NCI-H748 (cell line): ENCODE measurements at regions not wholly inside any gene's neighbourhood (a gene's known extent, or its start where the extent isn't known, plus 50 kb on each side); places are given as distances from the start of the nearest gene placed in this dataset.

Experiments used
- DNase-seq: peaks from one replicate; lab custom pipeline; 2025; ENCODE audit not compliant: unreplicated experiment; lab: John Stamatoyannopoulos, UW

DNA sequence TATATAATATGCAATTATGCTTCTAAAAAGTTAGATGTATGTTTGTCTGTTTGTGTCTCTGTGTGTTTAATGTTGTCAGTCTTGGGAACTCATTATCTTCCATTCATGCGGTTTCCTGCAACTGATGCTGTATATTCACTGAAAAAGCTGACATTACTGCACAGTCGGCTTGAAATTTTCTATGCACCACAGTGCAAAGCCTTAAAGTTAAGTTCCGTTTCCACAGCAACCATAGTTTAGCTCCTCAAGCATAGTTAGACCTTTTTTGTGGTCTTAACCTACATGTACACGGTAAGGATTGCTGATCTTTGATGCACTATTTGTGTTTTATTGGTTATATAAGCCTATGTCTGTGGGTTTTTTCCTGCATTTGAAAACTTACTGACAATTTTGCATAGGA lies 309.4 kb downstream of the KCNC2 start:
- DNase-seq, result no peak

DNA sequence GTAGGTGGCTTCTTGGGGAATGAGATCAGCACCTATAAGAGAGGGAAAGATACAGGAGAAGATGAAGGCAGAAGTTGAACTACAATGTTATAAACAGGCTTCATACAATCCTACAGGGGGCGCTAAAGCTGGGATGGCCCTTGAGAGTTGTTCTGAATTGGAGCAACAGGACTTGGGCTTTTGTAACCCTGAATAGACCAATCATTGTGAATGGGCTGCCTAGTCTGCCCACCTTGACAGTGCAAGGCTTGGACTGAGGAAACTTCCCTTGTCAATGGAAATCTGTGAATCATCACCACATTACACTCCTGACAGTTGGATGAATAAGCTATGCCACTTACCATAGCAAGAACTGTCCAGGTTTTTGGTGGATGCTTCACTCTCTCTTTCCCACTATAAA lies 306.1 kb downstream of the KCNC2 start:
- no peak for DNase-seq

DNA sequence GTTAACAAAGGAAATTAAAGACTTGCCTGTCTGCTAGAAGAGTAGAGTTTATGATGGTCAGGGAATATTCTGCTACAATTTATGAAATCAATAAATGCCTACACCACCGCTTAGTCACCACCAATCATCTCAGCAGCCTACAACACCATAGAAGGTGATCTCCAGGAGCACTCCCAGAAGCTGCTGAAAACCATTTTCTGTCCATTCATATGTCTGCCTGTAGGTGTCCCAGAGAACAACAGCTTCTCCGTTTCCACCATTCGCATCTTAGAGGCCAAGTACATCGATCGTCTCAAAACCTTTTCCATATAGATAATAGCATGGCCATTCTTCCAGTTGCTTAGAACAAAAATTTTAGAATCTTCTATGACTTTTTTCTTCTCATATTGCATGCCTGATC lies 303.4 kb downstream of the KCNC2 start:
- peak; percentile 2 for DNase-seq

DNA sequence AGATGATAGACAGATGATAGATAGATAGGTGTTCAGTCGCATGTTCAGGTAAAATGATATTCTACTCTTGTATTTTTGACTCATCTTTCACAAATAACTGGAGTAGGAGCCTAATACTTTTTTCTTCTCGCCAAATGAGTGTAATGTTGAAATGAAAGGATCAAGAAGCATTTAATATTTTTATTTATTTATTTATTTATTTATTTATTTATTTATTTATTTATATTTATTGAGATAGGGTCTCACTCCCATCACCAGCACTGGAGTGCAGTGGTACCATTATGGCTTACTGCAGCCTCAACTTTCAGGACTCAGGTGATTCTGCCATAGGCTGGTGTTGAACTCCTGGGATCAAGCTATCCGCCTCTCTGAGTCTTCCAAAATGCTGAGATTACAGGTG lies 298.8 kb downstream of the KCNC2 start:
- no peak for DNase-seq

DNA sequence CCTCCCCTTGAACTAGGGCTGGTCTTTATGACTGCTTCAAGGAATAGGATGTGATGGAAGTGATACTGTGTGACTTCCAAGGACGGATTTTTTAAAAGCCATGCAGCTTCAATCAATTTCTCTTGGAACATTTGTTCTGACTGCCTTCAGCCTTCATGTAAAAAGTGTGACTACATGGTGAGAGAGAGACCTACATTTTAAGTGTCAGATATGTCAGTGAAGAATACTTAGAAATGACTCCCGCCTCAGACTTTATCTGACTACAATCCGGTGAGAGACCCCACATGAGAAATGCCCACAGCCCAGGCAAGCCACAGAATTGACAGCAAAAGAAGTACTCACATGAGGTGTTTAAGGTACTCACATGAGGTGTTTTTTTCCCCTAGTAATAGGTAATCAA lies 295.3 kb downstream of the KCNC2 start:
- no peak for DNase-seq

DNA sequence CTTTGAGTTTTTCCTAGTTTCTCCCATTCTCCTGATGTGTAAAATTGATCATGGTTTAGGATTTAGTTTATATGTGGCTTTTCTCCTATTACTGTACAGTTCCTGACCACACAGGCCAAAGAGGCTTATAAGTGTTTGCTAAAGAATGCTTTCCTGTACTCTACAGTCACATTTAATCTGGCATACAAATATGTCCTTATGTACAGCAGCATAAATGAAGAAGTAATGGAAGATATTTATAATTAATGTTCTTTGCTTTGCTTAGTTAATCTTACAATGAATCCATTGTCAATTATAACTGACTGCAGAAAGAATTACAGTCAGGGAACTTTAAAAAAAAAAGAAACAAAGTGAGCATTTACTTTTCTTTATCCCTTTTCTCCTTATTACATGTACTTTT lies 293.9 kb downstream of the KCNC2 start:
- DNase-seq, result no peak

DNA sequence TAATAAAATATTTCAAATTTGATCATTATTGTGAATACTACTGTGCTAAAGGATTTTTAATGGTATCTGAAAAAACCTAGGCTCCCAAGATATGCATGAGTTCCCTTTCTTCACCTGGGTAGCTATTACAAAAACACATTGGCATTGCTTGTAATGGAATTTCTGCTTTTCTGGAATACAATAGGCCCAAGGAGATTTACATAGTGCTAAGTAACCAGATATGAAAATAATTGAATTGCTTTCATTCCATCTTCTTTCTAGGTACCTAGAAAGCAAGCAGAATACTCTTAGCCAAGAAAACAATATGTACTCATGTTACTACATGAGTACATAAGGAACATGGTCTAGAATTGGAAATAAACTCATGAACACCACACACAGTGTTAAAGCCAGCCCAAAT lies 291.9 kb downstream of the KCNC2 start:
- DNase-seq, result no peak

DNA sequence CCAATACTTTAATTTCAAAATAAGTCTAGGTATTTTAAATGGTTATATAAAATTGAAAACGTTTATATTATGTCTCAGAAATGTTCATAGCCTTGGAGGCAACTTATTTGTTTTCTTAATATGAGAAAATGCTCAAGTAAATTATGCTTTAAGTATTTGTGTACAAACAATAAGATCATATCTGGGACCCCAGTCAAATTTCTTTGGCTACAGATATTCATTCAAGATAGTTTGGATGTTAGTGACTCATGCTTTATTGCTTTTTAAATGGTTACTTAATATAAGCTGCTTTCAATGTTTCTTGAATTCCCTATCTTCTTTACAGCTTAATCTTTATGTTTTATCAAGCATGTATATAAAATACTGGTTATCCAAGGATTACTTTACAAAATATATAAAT lies 291.3 kb downstream of the KCNC2 start:
- no peak for DNase-seq

DNA sequence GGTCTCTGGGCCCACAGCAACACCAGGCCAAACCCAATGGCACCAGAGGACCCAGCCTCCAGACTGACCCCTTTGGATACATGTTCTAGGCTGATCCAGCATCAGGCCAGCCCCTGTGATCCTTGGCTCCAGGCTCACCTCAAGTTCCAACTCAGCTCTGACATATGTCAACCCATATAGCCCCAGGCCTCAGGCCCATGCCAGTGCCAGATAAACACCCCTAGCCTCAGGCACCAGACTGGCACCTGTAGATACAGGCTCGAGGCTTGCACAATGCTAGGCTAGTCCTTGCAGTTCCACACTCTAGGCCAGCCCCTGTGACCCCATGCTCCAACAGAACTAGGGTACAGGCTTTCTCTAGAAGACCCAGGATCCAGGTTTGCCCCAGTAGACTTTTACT lies 287.5 kb downstream of the KCNC2 start:
- DNase-seq, result no peak

DNA sequence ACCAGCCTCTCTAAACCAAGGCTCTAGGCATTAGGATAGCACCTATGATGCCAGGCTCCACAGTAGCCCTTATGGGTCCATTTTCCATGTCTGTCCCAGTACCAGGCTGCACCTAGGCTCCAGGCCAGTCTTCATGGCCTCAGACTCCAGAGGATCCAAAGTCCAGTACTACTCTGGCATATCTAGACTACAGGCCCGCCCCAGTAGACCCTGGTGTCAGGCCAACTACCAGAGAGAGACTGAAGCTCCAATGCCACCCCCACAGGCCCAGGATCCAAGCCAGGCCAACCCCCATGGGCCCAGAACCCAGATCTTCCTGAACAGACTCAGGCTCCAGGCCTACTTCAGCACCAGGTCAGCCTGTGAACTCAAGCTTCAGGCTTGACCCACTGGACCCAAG lies 287.0 kb downstream of the KCNC2 start:
- DNase-seq, result no peak

DNA sequence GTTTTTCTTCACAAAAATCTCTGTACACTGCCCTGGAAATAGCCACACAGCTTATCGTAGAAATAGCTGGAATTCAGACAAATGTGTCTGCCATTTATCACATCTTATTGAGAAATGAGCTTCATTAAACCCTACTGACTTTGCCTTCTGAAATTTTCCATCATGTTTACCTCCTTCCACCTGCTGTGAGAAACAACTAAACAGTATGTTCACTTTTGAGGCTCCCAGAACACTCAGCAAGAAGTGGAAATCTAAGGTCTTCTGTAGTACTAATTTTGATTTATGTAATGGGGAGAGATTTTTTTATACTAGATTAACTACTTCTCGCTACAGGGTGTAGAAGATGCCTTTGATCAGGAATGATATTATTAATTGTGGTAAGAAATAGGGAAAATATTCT lies 268.0 kb downstream of the KCNC2 start:
- DNase-seq, result no peak

DNA sequence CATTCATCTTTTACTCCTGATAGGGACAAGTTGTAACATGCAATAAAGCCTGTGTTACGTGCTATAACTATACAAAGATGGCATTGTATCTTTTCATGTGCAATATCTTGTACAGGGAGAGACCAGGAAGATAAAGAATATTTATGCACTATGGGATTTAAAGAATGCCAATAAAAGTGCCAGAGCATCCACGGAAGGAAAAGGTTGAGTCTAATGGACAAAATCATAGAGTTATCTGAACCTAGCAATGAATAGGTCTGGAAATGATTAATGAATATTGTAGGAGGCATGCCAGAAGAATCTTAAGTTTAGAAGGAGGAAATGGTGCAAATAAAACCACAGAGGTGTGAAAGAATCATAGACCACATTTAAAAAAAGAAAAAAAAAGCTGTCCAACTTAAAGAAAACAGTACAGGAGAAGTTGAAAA lies 263.9 kb downstream of the KCNC2 start:
- no peak for DNase-seq

DNA sequence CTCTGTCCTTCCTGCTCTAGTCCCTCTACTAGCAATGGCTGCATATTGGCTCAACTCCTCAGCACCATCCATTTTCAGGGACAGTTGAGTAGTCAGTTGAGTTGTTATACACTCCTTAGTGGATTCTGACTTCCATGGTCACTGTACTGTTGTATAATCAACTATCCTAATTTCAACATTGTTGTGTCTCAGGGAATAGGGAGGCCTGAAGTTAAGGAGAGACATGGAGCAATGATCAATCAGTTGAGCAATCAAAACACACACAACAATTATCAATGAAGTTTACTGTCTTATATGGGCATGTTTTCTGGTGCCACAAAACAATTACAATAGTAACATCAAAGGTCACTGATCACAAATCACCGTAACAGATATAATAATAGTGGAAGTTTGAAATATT lies 255.9 kb downstream of the KCNC2 start:
- DNase-seq, result no peak

DNA sequence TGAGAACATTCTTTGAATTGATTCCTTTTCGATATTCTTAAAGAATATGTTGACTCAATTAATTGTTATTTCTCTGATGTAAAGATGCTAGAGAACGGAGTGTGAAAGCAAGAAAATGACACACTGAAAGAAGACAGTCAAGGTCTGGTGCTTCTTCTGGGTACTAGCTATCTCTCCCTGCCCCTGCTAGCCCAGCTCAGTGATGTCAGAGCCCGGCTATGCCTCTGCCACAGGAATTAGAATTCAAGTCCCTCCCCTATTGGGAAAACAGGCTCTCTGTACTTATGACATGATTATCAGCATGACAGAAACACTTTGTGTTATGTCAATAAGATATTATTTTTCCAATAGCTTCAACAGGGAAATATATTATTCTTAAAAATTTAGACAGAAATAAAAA lies 252.4 kb downstream of the KCNC2 start:
- no peak for DNase-seq

DNA sequence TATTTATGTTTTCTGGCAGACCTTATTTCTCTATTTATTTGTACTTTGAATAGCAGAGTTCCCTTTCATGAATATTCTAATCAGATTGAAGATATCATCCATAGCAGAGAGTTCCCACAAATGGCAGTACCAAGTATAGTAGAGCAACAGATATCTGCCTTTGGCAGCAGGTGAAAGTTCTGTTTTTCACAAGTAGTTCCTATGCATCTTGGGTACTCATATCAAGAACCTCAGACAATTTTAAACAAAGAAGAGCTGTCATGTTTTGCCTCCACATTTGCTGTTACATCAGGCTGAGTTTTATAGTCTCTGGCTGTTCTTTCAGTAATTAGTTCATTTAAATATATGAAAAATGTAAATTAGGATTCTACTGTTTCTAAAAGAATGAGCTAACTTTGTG lies 252.0 kb downstream of the KCNC2 start:
- no peak for DNase-seq

DNA sequence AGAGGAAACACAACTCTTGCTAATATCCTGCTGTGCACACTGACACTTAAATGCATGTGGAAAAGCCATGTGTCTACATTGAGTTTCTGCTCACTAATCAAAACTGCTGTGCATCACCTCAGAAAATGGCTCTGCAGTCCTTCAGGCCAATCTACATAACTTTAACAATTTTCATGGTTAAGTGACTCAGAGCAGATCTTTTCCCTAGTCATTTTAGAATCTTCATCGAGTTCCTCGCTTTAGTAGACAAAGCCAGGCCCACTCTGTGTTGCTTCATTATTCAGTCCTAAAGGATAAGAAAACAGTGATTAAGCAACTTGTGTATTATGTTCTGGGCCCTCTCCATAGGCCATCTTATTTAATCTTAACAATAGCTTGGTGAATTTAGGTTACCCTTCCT lies 250.0 kb downstream of the KCNC2 start:
- DNase-seq, result no peak

DNA sequence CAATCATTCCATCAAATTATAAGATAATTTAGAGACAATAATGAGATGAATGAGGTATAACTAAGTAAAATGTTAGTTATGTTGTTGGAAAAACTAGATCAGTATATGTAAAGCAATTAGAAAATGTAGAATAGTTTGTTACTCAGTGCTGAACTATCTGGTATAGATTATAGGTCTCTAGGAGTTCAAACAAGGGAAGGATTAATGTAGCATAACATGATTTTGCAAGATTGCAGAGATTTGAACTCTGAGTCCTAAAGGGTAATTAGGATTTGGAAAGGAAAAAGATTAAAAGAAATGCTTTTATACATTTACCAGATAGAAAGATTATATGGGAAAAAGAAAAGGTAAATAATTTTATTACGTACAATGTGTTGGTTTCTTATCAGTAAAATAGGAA lies 246.3 kb downstream of the KCNC2 start:
- DNase-seq, result no peak

DNA sequence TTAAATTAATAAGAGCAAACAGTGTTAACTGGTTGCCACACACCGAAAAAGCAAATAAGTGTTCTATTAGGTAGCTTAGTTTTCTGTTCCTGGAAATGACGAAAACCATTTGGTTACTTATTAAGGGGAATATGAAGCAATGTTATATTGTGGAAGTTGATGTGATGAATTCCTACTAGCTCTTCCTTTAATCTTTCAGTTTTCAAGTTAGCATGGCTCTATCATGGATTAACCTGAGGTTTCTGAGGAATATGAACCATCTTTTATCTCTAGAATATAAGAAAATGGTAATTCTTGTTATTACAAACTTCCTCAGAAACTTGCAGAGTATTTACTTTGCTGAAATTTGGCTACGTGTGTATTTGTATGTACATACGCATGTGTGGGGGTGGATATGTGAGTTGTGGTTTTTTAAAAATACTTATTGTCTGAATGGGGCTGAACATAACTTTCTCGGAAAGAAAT lies 245.7 kb downstream of the KCNC2 start:
- DNase-seq, result no peak

DNA sequence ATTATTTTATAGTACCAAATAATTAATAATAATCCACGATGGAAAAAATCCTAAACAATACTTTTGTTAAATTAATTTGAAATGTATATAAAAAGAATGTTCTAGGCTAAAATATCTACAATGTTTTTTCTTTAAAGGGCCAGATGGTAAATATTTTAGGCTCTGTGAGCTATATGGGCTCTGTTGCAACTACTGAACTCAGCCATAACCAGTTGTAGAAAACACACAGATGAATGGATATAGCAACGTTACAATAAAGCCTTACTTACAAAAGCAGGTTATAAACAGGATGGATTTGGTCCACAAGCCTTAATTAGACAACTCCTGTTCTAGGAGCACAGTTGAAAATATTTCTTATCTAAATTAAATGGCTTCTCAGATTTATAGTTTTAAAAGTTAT lies 245.2 kb downstream of the KCNC2 start:
- DNase-seq, result no peak

DNA sequence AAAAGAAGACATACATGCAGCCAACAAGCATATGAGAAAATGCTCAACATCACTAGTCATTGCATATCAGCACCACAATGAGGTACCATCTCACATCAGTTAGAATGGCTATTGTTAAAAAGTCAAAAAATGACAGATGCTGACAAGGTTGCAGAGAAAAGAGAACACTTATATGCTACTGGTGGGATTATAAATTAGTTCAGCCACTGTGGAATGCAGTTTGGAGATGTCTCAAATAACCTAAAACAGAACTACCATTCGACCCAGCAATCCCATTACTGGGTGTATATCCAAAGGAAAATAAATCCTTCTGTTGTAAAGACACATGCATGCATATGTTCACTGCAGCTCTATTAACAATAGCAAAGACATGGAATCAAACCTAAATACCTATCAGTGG lies 238.4 kb downstream of the KCNC2 start:
- no peak for DNase-seq

DNA sequence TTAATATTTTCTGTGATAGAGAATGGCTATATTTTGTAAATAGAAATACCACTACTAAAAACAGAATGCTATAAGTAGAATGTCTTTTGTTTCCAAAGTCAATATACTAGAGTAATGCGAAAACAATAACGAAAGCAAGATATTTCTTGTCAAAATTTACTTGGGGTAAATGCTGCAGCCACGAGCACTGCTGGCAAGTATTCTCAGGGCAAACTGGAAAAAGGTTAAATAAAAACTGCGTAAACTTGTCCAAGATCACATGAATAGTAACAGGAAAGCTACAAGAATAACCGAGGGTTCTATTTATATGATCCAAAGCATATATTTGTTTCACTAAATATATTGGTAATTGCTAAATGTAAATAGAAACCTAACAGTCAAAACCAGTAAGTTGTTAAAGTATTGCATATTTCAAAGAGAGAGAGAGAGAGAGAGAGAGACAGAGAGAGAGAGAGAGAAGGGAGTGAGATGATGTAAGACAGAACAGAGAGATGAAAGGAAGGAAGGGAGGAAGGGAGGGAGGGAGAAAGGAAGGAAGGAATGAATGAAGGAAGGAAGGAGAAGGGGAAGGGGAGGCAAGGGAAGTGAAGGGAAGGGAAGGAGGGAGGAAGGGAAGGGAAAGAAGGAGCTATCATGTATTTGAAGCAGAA lies 231.7 kb downstream of the KCNC2 start:
- DNase-seq, result no peak

DNA sequence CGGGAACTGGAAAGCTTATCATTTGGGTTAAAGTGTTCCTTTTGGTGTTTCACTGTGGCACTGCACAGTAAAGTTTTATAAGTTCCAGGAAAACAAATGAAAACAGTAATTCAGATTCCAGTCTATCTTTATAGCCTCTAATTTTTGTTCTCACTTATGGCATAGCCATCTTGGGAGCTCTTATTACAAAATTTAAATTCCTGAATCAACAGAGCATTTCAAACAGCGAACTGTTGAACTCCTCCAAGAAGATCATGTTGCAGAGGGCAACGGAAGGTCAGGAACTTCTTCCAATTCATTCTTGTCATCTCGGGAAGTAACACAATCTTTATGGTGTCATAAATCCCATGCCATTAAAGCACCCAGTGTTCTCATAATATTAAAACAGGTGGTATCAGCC lies 229.1 kb downstream of the KCNC2 start:
- DNase-seq, result no peak

DNA sequence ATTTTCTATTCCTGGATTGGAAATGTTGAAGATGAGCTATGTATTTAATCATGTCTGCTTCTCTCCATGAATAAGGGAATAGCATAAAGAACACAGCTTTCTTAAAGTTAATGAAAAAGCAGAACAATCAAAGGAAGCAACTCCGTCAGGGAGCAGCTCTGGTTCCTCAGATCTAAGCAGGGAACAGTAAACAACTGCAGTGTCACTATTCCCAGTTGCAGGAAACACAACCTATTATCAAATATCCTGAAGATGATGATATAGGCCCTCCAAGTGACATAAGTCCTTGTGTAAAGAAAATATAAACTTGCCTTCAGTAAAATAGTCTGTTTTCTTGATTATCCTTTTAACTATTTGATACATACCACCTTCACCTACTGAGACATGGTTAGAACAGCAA lies 228.1 kb downstream of the KCNC2 start:
- no peak for DNase-seq

DNA sequence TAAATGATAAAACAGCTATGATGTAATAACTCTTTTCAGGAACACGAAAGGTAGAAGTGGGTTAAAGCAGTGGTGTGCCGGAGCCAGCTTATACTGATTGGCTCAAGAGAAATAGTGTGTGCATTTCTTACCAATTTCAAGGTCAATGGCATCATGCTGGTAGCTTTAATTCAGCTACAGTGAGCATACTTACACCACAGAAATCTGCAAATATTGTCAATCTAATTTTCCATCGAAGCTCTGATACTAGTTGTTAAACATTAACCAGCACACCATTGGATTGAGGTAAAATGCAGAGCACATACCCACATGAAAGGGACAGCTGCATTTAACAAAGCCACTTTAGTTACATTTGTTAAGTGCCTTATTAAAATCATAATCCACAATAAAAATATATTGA lies 225.7 kb downstream of the KCNC2 start:
- DNase-seq, result no peak
